A549 (cell line): ENCODE measurements at regions not wholly inside any gene's neighbourhood (a gene's known extent, or its start where the extent isn't known, plus 50 kb on each side); places are given as distances from the start of the nearest gene placed in this dataset.

Source experiments
- ATAC-seq, 2 experiments: fragments of 200-7000 bp in 1 of 2; fragments of >200 bp in 1 of 2; cut with Nextera tagmentation in 1 of 2; cut with Tn5 transposase in 1 of 2; 3 replicates each; pipeline versions ENCODE4 v1.8.0 to v1.9.1; 2018 to 2020; ENCODE audit warnings: mild to moderate bottlenecking in 1 of 2, moderate library complexity in 1 of 2
- CTCF ChIA-PET: fragments of 300-600 bp; sonication (Branson Sonifier 250); formaldehyde crosslinking; extraction: SDS; loops from one replicate; lab custom pipeline; 2021; ENCODE audit warnings: antibody characterized with exemption, inconsistent platforms; lab: Yijun Ruan, JAX
- POLR2A ChIA-PET: fragments of 350-600 bp; formaldehyde crosslinking; extraction: SDS; loops from one replicate; lab custom pipeline; 2021; ENCODE audit warnings: antibody characterized with exemption, inconsistent platforms; lab: Yijun Ruan, JAX
- DNase-seq, 2 experiments: peaks; one replicate each; pipeline versions ENCODE4 v3.0.0 to v3.0.0-alpha.2; 2011 to 2016; ENCODE audit warnings: low read depth in 1 of 2, low spot score in 1 of 2
- FAIRE-seq: peaks from 2 replicates; lab custom pipeline; 2011; peaks lifted over from hg19 to GRCh38; lab: Jason Lieb, UNC
- H3K27ac ChIP-seq, 2 experiments: fragments of >200 bp; sonication (Bioruptor Twin); formaldehyde crosslinking; 3 replicates each; pipeline ENCODE4 v1.5.1; 2016 to 2017
- H3K4me1 ChIP-seq: fragments of >200 bp; sonication (Bioruptor Twin); formaldehyde crosslinking; 3 replicates; pipeline ENCODE4 v1.6.1; 2016
- H3K4me2 ChIP-seq: fragments of >200 bp; sonication (Bioruptor Twin); formaldehyde crosslinking; 3 replicates; pipeline ENCODE4 v1.6.1; 2016
- H3K4me3 ChIP-seq: fragments of >200 bp; sonication (Bioruptor Twin); formaldehyde crosslinking; 3 replicates; pipeline ENCODE4 v1.5.1; 2016
- H3K9me3 ChIP-seq: fragments of >200 bp; sonication (Bioruptor Twin); formaldehyde crosslinking; 3 replicates; pipeline ENCODE4 v1.6.1; 2016
- CBX8 ChIP-seq: fragments of 200-600 bp; sonication (generic); IDR thresholded peaks from 2 replicates; pipeline ENCODE4 v1.6.1; 2016
- CEBPB ChIP-seq, 2 experiments: fragments of >200 bp in 1 of 2; sonication (Bioruptor Twin) in 1 of 2; formaldehyde crosslinking in 1 of 2; IDR thresholded peaks; 2 replicates each; pipeline ENCODE4 v1.6.1; 2012 to 2016
- EP300 ChIP-seq, 2 experiments: fragments of >200 bp; sonication (Bioruptor Twin); formaldehyde crosslinking; IDR thresholded peaks; 2 replicates in 1 of 2; 3 replicates in 1 of 2; pipeline ENCODE4 v1.6.1; 2016 to 2017
- FOSL2 ChIP-seq, 2 experiments: fragments of 450-650 bp in 1 of 2; fragments of >200 bp in 1 of 2; sonication (Bioruptor Twin) in 1 of 2; formaldehyde crosslinking; IDR thresholded peaks; 2 replicates each; pipeline versions ENCODE4 v1.5.0 to v1.6.1; 2016 to 2020; ENCODE audit warnings: mild to moderate bottlenecking in 1 of 2, moderate library complexity in 1 of 2
- GATA3 ChIP-seq: IDR thresholded peaks from 2 replicates; pipeline ENCODE4 v1.6.1; 2012; ENCODE audit warnings: borderline replicate concordance
- HDAC2 ChIP-seq: fragments of 200-600 bp; sonication (generic); IDR thresholded peaks from 2 replicates; pipeline ENCODE4 v1.6.1; 2016
- HEYL ChIP-seq: fragments of 250-450 bp; sonication (Bioruptor Pico); IDR thresholded peaks from 2 replicates; pipeline ENCODE4 v1.8.0; 2021; ENCODE audit warnings: mild to moderate bottlenecking, moderate library complexity
- JUN ChIP-seq, 2 experiments: fragments of >200 bp; sonication (Bioruptor Twin); formaldehyde crosslinking; IDR thresholded peaks; 2 replicates in 1 of 2; 3 replicates in 1 of 2; pipeline ENCODE4 v1.6.1; 2016 to 2017
- KDM1A ChIP-seq: fragments of 200-600 bp; sonication (generic); IDR thresholded peaks from 2 replicates; pipeline ENCODE4 v1.6.1; 2016; ENCODE audit warnings: low read depth, mild to moderate bottlenecking
- KDM5A ChIP-seq: fragments of 200-600 bp; sonication (generic); IDR thresholded peaks from 2 replicates; pipeline ENCODE4 v1.6.1; 2016; ENCODE audit warnings: antibody characterized with exemption, mild to moderate bottlenecking
- MAFK ChIP-seq: fragments of 450-650 bp; IDR thresholded peaks from 2 replicates; pipeline ENCODE4 v1.6.1; 2014; ENCODE audit not compliant: partially characterized antibody
- NFE2L2 ChIP-seq: fragments of 150-350 bp; conservative IDR thresholded peaks from 2 replicates; pipeline ENCODE4 v1.6.1; 2014; ENCODE audit warnings: low read length
- POLR2A ChIP-seq: IDR thresholded peaks from 2 replicates; pipeline ENCODE4 v1.6.1; 2012; ENCODE audit warnings: mild to moderate bottlenecking, low read length
- RARB ChIP-seq: fragments of 250-450 bp; sonication (Bioruptor Pico); IDR thresholded peaks from 2 replicates; pipeline ENCODE4 v1.8.0; 2021; ENCODE audit warnings: mild to moderate bottlenecking, moderate library complexity
- RCOR1 ChIP-seq: fragments of 150-350 bp; IDR thresholded peaks from 2 replicates; pipeline ENCODE4 v1.6.1; 2014; ENCODE audit warnings: antibody characterized with exemption, low read length, low read depth
- RNF2 ChIP-seq: fragments of 200-600 bp; sonication (generic); IDR thresholded peaks from 2 replicates; pipeline ENCODE4 v1.6.1; 2016; ENCODE audit warnings: low read depth, mild to moderate bottlenecking, antibody characterized with exemption, moderate library complexity, borderline replicate concordance
- SREBF2 ChIP-seq: fragments of 450-650 bp; IDR thresholded peaks from 2 replicates; pipeline ENCODE4 v1.6.1; 2014; ENCODE audit warnings: mild to moderate bottlenecking, moderate library complexity
- ZFP36 ChIP-seq: fragments of 450-650 bp; IDR thresholded peaks from 2 replicates; pipeline ENCODE4 v1.6.1; 2014; ENCODE audit warnings: borderline replicate concordance; ENCODE audit not compliant: partially characterized antibody
- ZSCAN20 ChIP-seq: fragments of 250-450 bp; sonication (Bioruptor Pico); IDR thresholded peaks from 2 replicates; pipeline ENCODE4 v1.8.0; 2022; ENCODE audit warnings: mild to moderate bottlenecking, moderate library complexity
- WGBS: methylation state at CpG from one replicate; pipeline ENCODE4 v1.1.6; 2017; ENCODE audit errors: missing lambda C conversion rate; 5-methylcytosine and 5-hydroxymethylcytosine counted together
- TF ChIP-seq, protein P1 (sequence below): fragments of >200 bp; sonication (Bioruptor Twin); formaldehyde crosslinking; IDR thresholded peaks from 3 replicates; pipeline ENCODE4 v1.5.1; 2016
- TF ChIP-seq, protein P2 (sequence below): IDR thresholded peaks from 2 replicates; pipeline ENCODE4 v1.6.1; 2012; ENCODE audit warnings: low read depth, borderline replicate concordance
- TF ChIP-seq, protein P3 (sequence below): fragments of 200-600 bp; sonication (generic); IDR thresholded peaks from 2 replicates; pipeline ENCODE4 v1.6.1; 2016; ENCODE audit warnings: antibody characterized with exemption, mild to moderate bottlenecking, moderate library complexity

DNA sequence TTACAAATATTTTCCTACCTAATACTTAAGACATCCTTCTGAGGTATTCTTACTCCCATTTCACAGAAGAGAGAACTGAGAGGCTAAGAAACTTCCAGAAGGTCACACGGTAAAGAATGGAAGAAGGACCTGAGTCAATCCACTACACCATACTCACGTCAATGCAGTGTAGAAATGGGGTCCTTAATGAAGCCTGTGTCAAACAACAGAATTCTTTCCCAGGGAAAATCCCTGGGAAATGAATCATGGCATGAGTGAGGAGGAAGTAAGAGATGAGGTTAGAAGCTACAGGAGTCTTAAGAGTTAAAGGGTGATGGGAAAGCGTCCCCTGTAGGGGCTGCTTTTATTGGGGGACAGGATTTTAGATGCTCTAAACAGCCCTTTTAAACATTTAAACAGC, 147.9 kb downstream of the C11orf91 start:
- Histone ChIP-seq H3K4me3 (no peak overlapping the region), H3K4me2 (no peak overlapping the region)
- no peak for FAIRE-seq
- CTCF ChIA-PET, result interaction anchor here (0.6 to 2.3 kb wide), 4 partner anchors 9 to 151 kb away, joined by 3 to 9 read pairs (median 4); no protein-coding TSS in a partner anchor
- TF ChIP-seq, protein P1, sequence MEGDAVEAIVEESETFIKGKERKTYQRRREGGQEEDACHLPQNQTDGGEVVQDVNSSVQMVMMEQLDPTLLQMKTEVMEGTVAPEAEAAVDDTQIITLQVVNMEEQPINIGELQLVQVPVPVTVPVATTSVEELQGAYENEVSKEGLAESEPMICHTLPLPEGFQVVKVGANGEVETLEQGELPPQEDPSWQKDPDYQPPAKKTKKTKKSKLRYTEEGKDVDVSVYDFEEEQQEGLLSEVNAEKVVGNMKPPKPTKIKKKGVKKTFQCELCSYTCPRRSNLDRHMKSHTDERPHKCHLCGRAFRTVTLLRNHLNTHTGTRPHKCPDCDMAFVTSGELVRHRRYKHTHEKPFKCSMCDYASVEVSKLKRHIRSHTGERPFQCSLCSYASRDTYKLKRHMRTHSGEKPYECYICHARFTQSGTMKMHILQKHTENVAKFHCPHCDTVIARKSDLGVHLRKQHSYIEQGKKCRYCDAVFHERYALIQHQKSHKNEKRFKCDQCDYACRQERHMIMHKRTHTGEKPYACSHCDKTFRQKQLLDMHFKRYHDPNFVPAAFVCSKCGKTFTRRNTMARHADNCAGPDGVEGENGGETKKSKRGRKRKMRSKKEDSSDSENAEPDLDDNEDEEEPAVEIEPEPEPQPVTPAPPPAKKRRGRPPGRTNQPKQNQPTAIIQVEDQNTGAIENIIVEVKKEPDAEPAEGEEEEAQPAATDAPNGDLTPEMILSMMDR, result no peak
- TF ChIP-seq MAFK (no peak), RNF2 (no peak), POLR2A (no peak), ZFP36 (no peak), SREBF2 (no peak)
- TF ChIP-seq, all 56 proteins: peak for 0
- DNase-seq (no peak), ATAC-seq (no peak)
- 84% methylated on average over 3 of the region's 3 CpGs for WGBS
- Histone ChIP-seq H3K9me3 (no peaks in the 10 kb centered on the region), H3K4me1 (no peaks in the 10 kb centered on the region), H3K27ac (no peak overlapping the region)
- POLR2A ChIA-PET, result no interaction called here

DNA sequence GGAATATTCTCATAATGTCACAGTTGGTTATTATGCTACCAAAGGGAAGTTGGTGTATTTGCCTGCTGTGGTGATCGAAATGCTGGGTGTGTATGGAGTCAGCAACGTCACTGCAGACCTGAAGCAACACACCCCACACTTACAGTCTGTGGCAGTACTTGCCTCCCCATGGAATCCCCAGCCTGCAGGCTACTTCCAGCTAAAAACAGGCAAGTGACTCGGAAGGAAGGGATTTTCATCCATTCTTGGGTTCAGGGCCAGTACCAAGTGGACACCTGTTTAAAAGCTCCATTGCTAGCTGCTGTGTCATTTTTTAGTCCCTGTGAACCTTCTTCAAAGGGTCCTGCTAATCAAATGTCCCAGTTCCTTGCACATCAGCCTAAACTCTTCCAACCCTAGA, 149.6 kb downstream of the C11orf91 start:
- ATAC-seq (no peak), DNase-seq (no peak)
- Histone ChIP-seq H3K4me3 (no peak overlapping the region), H3K4me2 (no peak overlapping the region), H3K27ac (no peak overlapping the region)
- ChIA-PET CTCF (no interaction called here), POLR2A (no interaction called here)
- TF ChIP-seq CBX8 (no peak), HDAC2 (no peak), NFE2L2 (no peak), RARB (CRISPR knock-in tag) (no peak), RCOR1 (no peak), GATA3 (no peak), EP300 (IDR thresholded peaks at IDR 0.05) (no peak), CEBPB (IDR thresholded peaks at IDR 0.05) (no peak), ZSCAN20 (CRISPR knock-in tag) (no peak), HEYL (no peak), KDM5A (no peak), JUN (IDR thresholded peaks at IDR 0.05) (no peak), KDM1A (no peak), FOSL2 (IDR thresholded peaks at IDR 0.05) (no peak), FOSL2 (CRISPR knock-in tag; IDR thresholded peaks at IDR 0.05) (no peak)
- TF ChIP-seq, protein P2, sequence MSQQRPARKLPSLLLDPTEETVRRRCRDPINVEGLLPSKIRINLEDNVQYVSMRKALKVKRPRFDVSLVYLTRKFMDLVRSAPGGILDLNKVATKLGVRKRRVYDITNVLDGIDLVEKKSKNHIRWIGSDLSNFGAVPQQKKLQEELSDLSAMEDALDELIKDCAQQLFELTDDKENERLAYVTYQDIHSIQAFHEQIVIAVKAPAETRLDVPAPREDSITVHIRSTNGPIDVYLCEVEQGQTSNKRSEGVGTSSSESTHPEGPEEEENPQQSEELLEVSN, result no peak
- TF ChIP-seq, protein P3, sequence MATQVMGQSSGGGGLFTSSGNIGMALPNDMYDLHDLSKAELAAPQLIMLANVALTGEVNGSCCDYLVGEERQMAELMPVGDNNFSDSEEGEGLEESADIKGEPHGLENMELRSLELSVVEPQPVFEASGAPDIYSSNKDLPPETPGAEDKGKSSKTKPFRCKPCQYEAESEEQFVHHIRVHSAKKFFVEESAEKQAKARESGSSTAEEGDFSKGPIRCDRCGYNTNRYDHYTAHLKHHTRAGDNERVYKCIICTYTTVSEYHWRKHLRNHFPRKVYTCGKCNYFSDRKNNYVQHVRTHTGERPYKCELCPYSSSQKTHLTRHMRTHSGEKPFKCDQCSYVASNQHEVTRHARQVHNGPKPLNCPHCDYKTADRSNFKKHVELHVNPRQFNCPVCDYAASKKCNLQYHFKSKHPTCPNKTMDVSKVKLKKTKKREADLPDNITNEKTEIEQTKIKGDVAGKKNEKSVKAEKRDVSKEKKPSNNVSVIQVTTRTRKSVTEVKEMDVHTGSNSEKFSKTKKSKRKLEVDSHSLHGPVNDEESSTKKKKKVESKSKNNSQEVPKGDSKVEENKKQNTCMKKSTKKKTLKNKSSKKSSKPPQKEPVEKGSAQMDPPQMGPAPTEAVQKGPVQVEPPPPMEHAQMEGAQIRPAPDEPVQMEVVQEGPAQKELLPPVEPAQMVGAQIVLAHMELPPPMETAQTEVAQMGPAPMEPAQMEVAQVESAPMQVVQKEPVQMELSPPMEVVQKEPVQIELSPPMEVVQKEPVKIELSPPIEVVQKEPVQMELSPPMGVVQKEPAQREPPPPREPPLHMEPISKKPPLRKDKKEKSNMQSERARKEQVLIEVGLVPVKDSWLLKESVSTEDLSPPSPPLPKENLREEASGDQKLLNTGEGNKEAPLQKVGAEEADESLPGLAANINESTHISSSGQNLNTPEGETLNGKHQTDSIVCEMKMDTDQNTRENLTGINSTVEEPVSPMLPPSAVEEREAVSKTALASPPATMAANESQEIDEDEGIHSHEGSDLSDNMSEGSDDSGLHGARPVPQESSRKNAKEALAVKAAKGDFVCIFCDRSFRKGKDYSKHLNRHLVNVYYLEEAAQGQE, result no peak
- TF ChIP-seq, all 56 proteins: peak for 0
- H3K9me3 ChIP-seq, result no peaks in the 10 kb centered on the region
- FAIRE-seq, result no peak
- WGBS, result 86% methylated on average over 3 of the region's 3 CpGs
- H3K4me1 ChIP-seq, result no peaks in the 10 kb centered on the region
